ENCODE measurements at regions not wholly inside any gene's neighbourhood (a gene's known extent, or its start where the extent isn't known, plus 50 kb on each side); places are given as distances from the start of the nearest gene placed in this dataset.

GRCh38 chr14:76322594-76323220 lies 53.2 kb upstream of the ESRRB start:
- in situ Hi-C loops (cut with HindIII; ENCODE audit: low sequenced_read_pairs), result no loop called here
- TF ChIP-seq, protein P1, sequence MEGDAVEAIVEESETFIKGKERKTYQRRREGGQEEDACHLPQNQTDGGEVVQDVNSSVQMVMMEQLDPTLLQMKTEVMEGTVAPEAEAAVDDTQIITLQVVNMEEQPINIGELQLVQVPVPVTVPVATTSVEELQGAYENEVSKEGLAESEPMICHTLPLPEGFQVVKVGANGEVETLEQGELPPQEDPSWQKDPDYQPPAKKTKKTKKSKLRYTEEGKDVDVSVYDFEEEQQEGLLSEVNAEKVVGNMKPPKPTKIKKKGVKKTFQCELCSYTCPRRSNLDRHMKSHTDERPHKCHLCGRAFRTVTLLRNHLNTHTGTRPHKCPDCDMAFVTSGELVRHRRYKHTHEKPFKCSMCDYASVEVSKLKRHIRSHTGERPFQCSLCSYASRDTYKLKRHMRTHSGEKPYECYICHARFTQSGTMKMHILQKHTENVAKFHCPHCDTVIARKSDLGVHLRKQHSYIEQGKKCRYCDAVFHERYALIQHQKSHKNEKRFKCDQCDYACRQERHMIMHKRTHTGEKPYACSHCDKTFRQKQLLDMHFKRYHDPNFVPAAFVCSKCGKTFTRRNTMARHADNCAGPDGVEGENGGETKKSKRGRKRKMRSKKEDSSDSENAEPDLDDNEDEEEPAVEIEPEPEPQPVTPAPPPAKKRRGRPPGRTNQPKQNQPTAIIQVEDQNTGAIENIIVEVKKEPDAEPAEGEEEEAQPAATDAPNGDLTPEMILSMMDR (IDR thresholded peaks at IDR 0.05; ENCODE audit: low read depth, low read length), result no peak
- H3K4me3 ChIP-seq (ENCODE audit: low read depth, low read length), result no peak overlapping the region
- DNase-seq (ENCODE audit: low read depth, low spot score), result no peak

DNA sequence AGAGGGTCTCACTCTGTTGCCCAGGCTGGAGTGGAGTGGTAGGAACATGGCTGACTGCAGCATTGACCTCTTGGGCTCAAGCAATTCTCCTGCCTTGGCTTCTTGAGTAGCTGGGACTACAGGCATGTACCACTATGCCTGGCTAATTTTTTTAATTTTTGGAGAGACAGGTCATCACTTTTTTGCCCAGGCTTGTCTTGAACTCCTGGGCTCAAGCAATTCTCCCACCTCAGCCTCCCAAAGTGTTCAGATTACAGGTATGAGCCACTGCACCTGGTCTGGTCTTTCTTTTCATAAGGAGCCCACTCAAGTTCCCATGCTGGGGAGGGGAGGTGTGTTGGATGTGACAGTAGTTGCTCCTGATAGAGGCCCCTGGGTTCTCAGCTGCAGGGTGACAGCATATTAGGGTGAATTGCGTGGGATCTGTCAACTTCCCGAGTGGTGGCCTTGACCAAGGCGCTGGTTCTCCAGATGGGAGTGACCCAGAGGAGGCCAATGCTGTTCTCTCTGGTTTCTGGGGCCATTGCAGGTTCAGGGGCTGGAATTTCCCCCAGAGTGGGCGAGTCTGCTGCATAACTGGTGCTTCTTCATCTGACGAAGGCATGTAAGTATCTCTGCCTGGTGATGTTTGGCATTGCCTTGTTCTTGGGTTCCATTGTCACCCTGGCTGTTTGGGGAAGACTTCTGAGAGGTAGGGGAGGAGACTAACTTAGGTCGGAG lies 52.4 kb upstream of the ESRRB start:
- no peak for DNase-seq (ENCODE audit: low read depth, low spot score)
- TF ChIP-seq, protein P1 (IDR thresholded peaks at IDR 0.05; ENCODE audit: low read depth, low read length), result no peak
- in situ Hi-C loops (cut with HindIII; ENCODE audit: low sequenced_read_pairs), result no loop called here
- H3K4me3 ChIP-seq (ENCODE audit: low read depth, low read length), result no peak overlapping the region

DNA sequence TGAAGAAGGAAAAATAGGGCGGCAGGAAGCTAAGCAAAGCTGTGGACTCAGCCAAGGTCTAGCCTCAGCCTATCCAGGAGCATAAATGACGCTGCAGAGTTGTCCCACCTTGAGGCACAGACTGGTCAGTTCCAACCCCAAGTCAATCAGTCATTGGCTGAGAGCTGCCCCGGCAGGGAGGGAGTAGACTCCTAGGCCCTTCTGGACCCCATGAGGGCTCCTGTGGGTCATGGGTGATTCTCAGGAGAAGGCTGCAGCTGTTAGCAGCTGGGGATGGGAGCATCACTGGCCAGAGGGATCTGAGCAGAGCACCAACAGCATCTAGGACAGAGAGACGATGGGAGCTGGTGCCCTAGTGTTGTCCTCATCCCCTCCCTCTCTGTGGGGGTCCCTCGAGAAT lies 51.8 kb upstream of the ESRRB start:
- in situ Hi-C loops (cut with HindIII; ENCODE audit: low sequenced_read_pairs), result no loop called here
- DNase-seq (ENCODE audit: low read depth, low spot score), result no peak
- no peak overlapping the region for H3K4me3 ChIP-seq (ENCODE audit: low read depth, low read length)
- TF ChIP-seq, protein P1 (IDR thresholded peaks at IDR 0.05; ENCODE audit: low read depth, low read length), result no peak

Measured in astrocyte of the spinal cord (primary cell).